ENCODE measurements at regions not wholly inside any gene's neighbourhood (a gene's known extent, or its start where the extent isn't known, plus 50 kb on each side); places are given as distances from the start of the nearest gene placed in this dataset.

DNA sequence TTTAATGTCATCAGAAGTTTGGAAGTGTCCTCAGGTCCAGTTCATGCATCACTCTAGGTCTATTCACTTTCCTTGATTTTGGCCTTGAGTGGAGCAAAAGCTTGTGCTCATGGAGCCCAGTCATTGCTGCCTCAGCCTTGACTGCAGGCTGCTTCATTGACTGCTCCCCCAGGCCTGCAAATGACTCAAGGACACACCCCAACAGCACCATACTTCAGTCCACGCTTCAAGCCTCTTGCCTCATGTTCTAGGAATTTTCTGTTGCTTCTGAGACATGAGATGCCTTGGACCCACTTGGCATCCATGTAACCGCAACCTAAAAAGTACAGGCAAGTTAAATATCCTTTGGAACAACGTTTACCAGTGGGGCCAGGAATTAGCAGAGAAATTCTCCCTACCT is 193.7 kb downstream of the PIK3R1 start:
- H3K23ac ChIP-seq (ENCODE audit: low read length) = no peak overlapping the region
- no CpG with 5 or more reads among the region's 3 CpGs for WGBS (ENCODE audit: extremely low coverage, insufficient coverage, low lambda C conversion rate)
- no peaks in the 10 kb centered on the region for H3K79me1 ChIP-seq (ENCODE audit: low read length)
- H3K4me3 ChIP-seq (ENCODE audit: low read length) = no peak overlapping the region
- no peaks in the 10 kb centered on the region for H3K79me2 ChIP-seq (ENCODE audit: control insufficient read depth, insufficient read depth, low read length)
- H2BK120ac ChIP-seq (ENCODE audit: low read depth, low read length) = no peak overlapping the region
- no peak overlapping the region for H3K9ac ChIP-seq (ENCODE audit: low read length)
- H2AK5ac ChIP-seq (ENCODE audit: low read length) = peak overlapping the region; percentile 5
- H3K27ac ChIP-seq (ENCODE audit: low read depth, low read length) = no peak overlapping the region
- H3K18ac ChIP-seq (ENCODE audit: low read length) = no peak overlapping the region
- no peaks in the 10 kb centered on the region for H3K4me1 ChIP-seq (ENCODE audit: control insufficient read depth, low read depth, low read length)
- no peak overlapping the region for H4K8ac ChIP-seq (ENCODE audit: low read depth, low read length)
- no peaks in the 10 kb centered on the region for H3K27me3 ChIP-seq (ENCODE audit: insufficient read depth, low read length, poor library complexity)
- H3K4me2 ChIP-seq (ENCODE audit: low read length) = no peak overlapping the region
- no peak overlapping the region for H2BK15ac ChIP-seq (replicated peaks; ENCODE audit: low read depth)
- H3K56ac ChIP-seq (ENCODE audit: low read length) = no peak overlapping the region
- H3K36me3 ChIP-seq (ENCODE audit: control insufficient read depth, insufficient read depth, low read length) = no peaks in the 10 kb centered on the region
- no peak overlapping the region for H3K4ac ChIP-seq (ENCODE audit: low read depth, low read length)
- H2BK5ac ChIP-seq (ENCODE audit: low read length) = no peak overlapping the region
- no peak overlapping the region for H4K5ac ChIP-seq (ENCODE audit: low read length)
- no peak for DNase-seq

DNA sequence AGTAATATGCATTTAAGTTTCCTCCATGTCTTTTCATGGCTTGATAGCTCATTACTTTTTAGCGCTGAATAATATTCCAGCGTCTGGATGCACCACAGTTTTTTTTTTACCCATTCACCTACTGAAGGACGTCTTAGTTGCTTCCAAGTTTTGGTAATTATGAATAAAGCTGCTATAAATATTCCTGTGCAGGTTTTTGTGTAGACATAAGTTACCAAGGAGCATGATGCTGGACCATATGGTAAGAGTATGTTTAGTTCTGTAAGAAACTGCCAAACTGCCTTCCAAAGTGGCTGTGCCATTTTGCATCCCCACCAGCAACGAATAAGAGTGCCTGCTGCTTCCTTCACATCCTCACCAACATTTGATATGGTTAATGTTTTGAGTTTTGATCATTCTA is 195.6 kb downstream of the PIK3R1 start:
- Histone ChIP-seq H2BK15ac (replicated peaks; ENCODE audit: low read depth) (no peak overlapping the region), H3K79me1 (ENCODE audit: low read length) (no peaks in the 10 kb centered on the region), H3K23ac (ENCODE audit: low read length) (no peak overlapping the region), H2BK5ac (ENCODE audit: low read length) (no peak overlapping the region), H3K4me1 (ENCODE audit: control insufficient read depth, low read depth, low read length) (no peaks in the 10 kb centered on the region), H3K27ac (ENCODE audit: low read depth, low read length) (no peak overlapping the region), H3K9ac (ENCODE audit: low read length) (no peak overlapping the region), H3K79me2 (ENCODE audit: control insufficient read depth, insufficient read depth, low read length) (no peaks in the 10 kb centered on the region), H2BK120ac (ENCODE audit: low read depth, low read length) (no peak overlapping the region), H3K4ac (ENCODE audit: low read depth, low read length) (no peak overlapping the region), H3K56ac (ENCODE audit: low read length) (no peak overlapping the region), H3K36me3 (ENCODE audit: control insufficient read depth, insufficient read depth, low read length) (no peaks in the 10 kb centered on the region), H3K4me2 (ENCODE audit: low read length) (no peak overlapping the region), H3K18ac (ENCODE audit: low read length) (no peak overlapping the region), H2AK5ac (ENCODE audit: low read length) (no peak overlapping the region), H4K5ac (ENCODE audit: low read length) (no peak overlapping the region), H3K27me3 (ENCODE audit: insufficient read depth, low read length, poor library complexity) (no peaks in the 10 kb centered on the region), H3K4me3 (ENCODE audit: low read length) (no peak overlapping the region), H4K8ac (ENCODE audit: low read depth, low read length) (no peak overlapping the region)
- WGBS (ENCODE audit: extremely low coverage, insufficient coverage, low lambda C conversion rate) = no CpG with 5 or more reads among the region's 4 CpGs
- DNase-seq = no peak

- H4K5ac ChIP-seq (ENCODE audit: low read length) = no peak overlapping the region
- H3K27me3 ChIP-seq (ENCODE audit: insufficient read depth, low read length, poor library complexity) = no peaks in the 10 kb centered on the region
- no peak overlapping the region for H3K27ac ChIP-seq (ENCODE audit: low read depth, low read length)
- no peak overlapping the region for H3K18ac ChIP-seq (ENCODE audit: low read length)
- H3K79me1 ChIP-seq (ENCODE audit: low read length) = no peaks in the 10 kb centered on the region
- H2BK5ac ChIP-seq (ENCODE audit: low read length) = no peak overlapping the region
- no peak overlapping the region for H3K56ac ChIP-seq (ENCODE audit: low read length)
- no CpG with 5 or more reads among the region's 4 CpGs for WGBS (ENCODE audit: extremely low coverage, insufficient coverage, low lambda C conversion rate)
- no peaks in the 10 kb centered on the region for H3K4me1 ChIP-seq (ENCODE audit: control insufficient read depth, low read depth, low read length)
- H4K8ac ChIP-seq (ENCODE audit: low read depth, low read length) = no peak overlapping the region
- no peak overlapping the region for H3K4me2 ChIP-seq (ENCODE audit: low read length)
- no peak overlapping the region for H3K23ac ChIP-seq (ENCODE audit: low read length)
- H3K9ac ChIP-seq (ENCODE audit: low read length) = no peak overlapping the region
- DNase-seq = peak; percentile 54
- H3K4me3 ChIP-seq (ENCODE audit: low read length) = no peak overlapping the region
- H2BK120ac ChIP-seq (ENCODE audit: low read depth, low read length) = no peak overlapping the region
- no peaks in the 10 kb centered on the region for H3K36me3 ChIP-seq (ENCODE audit: control insufficient read depth, insufficient read depth, low read length)
- H2AK5ac ChIP-seq (ENCODE audit: low read length) = no peak overlapping the region
- no peaks in the 10 kb centered on the region for H3K79me2 ChIP-seq (ENCODE audit: control insufficient read depth, insufficient read depth, low read length)
- H2BK15ac ChIP-seq (replicated peaks; ENCODE audit: low read depth) = no peak overlapping the region
- H3K4ac ChIP-seq (ENCODE audit: low read depth, low read length) = no peak overlapping the region
Observed at GRCh38 chr5:68415177-68416085, 199.9 kb downstream of the PIK3R1 start.

DNA sequence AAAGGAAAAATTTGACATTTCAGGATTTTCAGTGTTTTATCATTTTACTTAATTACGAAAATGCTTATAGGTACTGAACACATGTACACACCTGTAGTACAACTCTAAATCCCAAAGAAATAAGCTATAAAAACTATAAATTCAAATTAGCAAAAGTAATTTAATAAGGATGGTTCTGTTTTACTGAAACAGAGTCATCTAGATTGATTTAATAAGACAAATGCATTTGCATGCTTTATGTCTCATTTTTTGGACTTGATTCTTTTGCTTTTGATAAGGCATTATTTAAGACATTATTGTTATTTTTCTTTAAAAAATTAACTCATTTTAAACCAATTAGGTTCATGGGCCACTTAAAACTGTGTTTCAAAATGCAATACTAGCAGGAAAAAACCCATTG is 201.2 kb downstream of the PIK3R1 start:
- no peak overlapping the region for H3K4ac ChIP-seq (ENCODE audit: low read depth, low read length)
- H4K8ac ChIP-seq (ENCODE audit: low read depth, low read length) = no peak overlapping the region
- H3K79me1 ChIP-seq (ENCODE audit: low read length) = no peaks in the 10 kb centered on the region
- no peak overlapping the region for H4K5ac ChIP-seq (ENCODE audit: low read length)
- no peak overlapping the region for H3K23ac ChIP-seq (ENCODE audit: low read length)
- H3K4me1 ChIP-seq (ENCODE audit: control insufficient read depth, low read depth, low read length) = no peaks in the 10 kb centered on the region
- H3K36me3 ChIP-seq (ENCODE audit: control insufficient read depth, insufficient read depth, low read length) = no peaks in the 10 kb centered on the region
- H3K9ac ChIP-seq (ENCODE audit: low read length) = no peak overlapping the region
- no peak overlapping the region for H3K56ac ChIP-seq (ENCODE audit: low read length)
- no peaks in the 10 kb centered on the region for H3K27me3 ChIP-seq (ENCODE audit: insufficient read depth, low read length, poor library complexity)
- no peaks in the 10 kb centered on the region for H3K79me2 ChIP-seq (ENCODE audit: control insufficient read depth, insufficient read depth, low read length)
- WGBS (ENCODE audit: extremely low coverage, insufficient coverage, low lambda C conversion rate) = no CpG with 5 or more reads among the region's 1 CpG
- no peak overlapping the region for H2BK5ac ChIP-seq (ENCODE audit: low read length)
- H2AK5ac ChIP-seq (ENCODE audit: low read length) = no peak overlapping the region
- no peak overlapping the region for H3K4me2 ChIP-seq (ENCODE audit: low read length)
- H2BK15ac ChIP-seq (replicated peaks; ENCODE audit: low read depth) = no peak overlapping the region
- no peak overlapping the region for H2BK120ac ChIP-seq (ENCODE audit: low read depth, low read length)
- no peak overlapping the region for H3K18ac ChIP-seq (ENCODE audit: low read length)
- no peak for DNase-seq
- H3K27ac ChIP-seq (ENCODE audit: low read depth, low read length) = no peak overlapping the region
- no peak overlapping the region for H3K4me3 ChIP-seq (ENCODE audit: low read length)

DNA sequence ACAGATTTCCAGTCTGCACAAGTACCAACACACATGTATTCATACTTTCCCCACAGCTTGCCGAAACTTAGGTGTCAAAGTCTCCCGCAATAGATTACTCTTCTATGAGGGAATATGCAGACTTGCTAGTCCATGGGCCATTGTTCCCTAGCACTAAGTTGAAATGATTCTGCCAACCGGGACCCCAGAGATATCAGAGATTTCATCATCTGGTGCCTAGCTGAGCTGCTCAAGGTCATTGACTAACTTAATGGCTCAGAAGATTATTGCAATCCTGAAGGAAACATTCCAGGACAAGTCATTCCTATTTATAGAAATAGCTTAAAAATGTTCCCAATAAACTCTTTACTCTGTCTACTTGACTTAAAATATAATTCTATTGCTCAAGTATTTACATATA is 202.6 kb downstream of the PIK3R1 start:
- DNase-seq = no peak
- H3K79me2 ChIP-seq (ENCODE audit: control insufficient read depth, insufficient read depth, low read length) = no peaks in the 10 kb centered on the region
- no peaks in the 10 kb centered on the region for H3K79me1 ChIP-seq (ENCODE audit: low read length)
- H3K36me3 ChIP-seq (ENCODE audit: control insufficient read depth, insufficient read depth, low read length) = no peaks in the 10 kb centered on the region
- H2BK120ac ChIP-seq (ENCODE audit: low read depth, low read length) = no peak overlapping the region
- H3K4ac ChIP-seq (ENCODE audit: low read depth, low read length) = no peak overlapping the region
- no peak overlapping the region for H3K4me2 ChIP-seq (ENCODE audit: low read length)
- no peak overlapping the region for H2BK15ac ChIP-seq (replicated peaks; ENCODE audit: low read depth)
- no peak overlapping the region for H3K23ac ChIP-seq (ENCODE audit: low read length)
- H4K8ac ChIP-seq (ENCODE audit: low read depth, low read length) = no peak overlapping the region
- no peak overlapping the region for H2AK5ac ChIP-seq (ENCODE audit: low read length)
- no peak overlapping the region for H2BK5ac ChIP-seq (ENCODE audit: low read length)
- no peak overlapping the region for H3K27ac ChIP-seq (ENCODE audit: low read depth, low read length)
- no CpG with 5 or more reads among the region's 3 CpGs for WGBS (ENCODE audit: extremely low coverage, insufficient coverage, low lambda C conversion rate)
- no peaks in the 10 kb centered on the region for H3K27me3 ChIP-seq (ENCODE audit: insufficient read depth, low read length, poor library complexity)
- no peak overlapping the region for H3K9ac ChIP-seq (ENCODE audit: low read length)
- H4K5ac ChIP-seq (ENCODE audit: low read length) = no peak overlapping the region
- no peak overlapping the region for H3K4me3 ChIP-seq (ENCODE audit: low read length)
- no peak overlapping the region for H3K56ac ChIP-seq (ENCODE audit: low read length)
- no peak overlapping the region for H3K18ac ChIP-seq (ENCODE audit: low read length)
- no peaks in the 10 kb centered on the region for H3K4me1 ChIP-seq (ENCODE audit: control insufficient read depth, low read depth, low read length)

DNA sequence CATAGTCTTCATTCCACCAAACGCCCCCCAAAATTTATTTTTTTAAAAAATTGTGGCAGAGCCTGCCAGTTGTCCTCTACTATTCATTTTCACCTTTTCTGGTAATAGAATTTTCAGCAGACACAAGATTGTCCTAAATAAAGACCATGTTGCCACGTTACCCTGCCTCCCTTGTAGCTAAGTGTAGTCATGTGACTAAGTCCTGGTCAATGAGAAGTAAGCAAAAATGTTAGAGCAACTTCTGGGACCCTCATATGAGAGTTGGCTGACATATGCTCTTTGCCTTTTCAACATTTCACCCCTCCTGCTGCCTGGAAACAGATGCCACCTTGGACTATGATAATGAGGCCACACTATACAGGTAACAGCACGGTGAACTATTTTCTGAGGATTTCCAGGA is 203.1 kb downstream of the PIK3R1 start:
- Histone ChIP-seq H3K23ac (ENCODE audit: low read length) (no peak overlapping the region), H2BK15ac (replicated peaks; ENCODE audit: low read depth) (no peak overlapping the region), H3K9ac (ENCODE audit: low read length) (no peak overlapping the region), H3K27ac (ENCODE audit: low read depth, low read length) (no peak overlapping the region), H3K79me2 (ENCODE audit: control insufficient read depth, insufficient read depth, low read length) (no peaks in the 10 kb centered on the region), H4K8ac (ENCODE audit: low read depth, low read length) (no peak overlapping the region), H3K18ac (ENCODE audit: low read length) (no peak overlapping the region), H3K79me1 (ENCODE audit: low read length) (no peaks in the 10 kb centered on the region), H2AK5ac (ENCODE audit: low read length) (no peak overlapping the region), H3K4ac (ENCODE audit: low read depth, low read length) (no peak overlapping the region), H3K4me1 (ENCODE audit: control insufficient read depth, low read depth, low read length) (no peaks in the 10 kb centered on the region), H3K4me2 (ENCODE audit: low read length) (no peak overlapping the region), H3K56ac (ENCODE audit: low read length) (no peak overlapping the region), H3K4me3 (ENCODE audit: low read length) (no peak overlapping the region), H2BK5ac (ENCODE audit: low read length) (no peak overlapping the region), H2BK120ac (ENCODE audit: low read depth, low read length) (no peak overlapping the region), H3K27me3 (ENCODE audit: insufficient read depth, low read length, poor library complexity) (no peaks in the 10 kb centered on the region), H4K5ac (ENCODE audit: low read length) (no peak overlapping the region), H3K36me3 (ENCODE audit: control insufficient read depth, insufficient read depth, low read length) (no peaks in the 10 kb centered on the region)
- no peak for DNase-seq
- no CpG with 5 or more reads among the region's 3 CpGs for WGBS (ENCODE audit: extremely low coverage, insufficient coverage, low lambda C conversion rate)

Measured in mesendoderm (in vitro differentiated cells).